Neural progenitor cell (in vitro differentiated cells): ENCODE measurements at regions not wholly inside any gene's neighbourhood (a gene's known extent, or its start where the extent isn't known, plus 50 kb on each side); places are given as distances from the start of the nearest gene placed in this dataset.

ENCODE experiments used
- DNase-seq: peaks from one replicate; pipeline ENCODE4 v3.0.0-alpha.2; 2016; ENCODE audit warnings: low spot score
- H2AFZ ChIP-seq: fragments of 200-600 bp; sonication (generic); replicated peaks from 2 replicates; pipeline ENCODE4 v1.6.1; 2016; ENCODE audit warnings: antibody characterized with exemption
- H3F3A ChIP-seq: fragments of 200-600 bp; sonication (generic); 2 replicates; pipeline ENCODE4 v1.6.1; 2016; ENCODE audit warnings: antibody characterized with exemption, low read depth
- H3K27ac ChIP-seq: fragments of 200-600 bp; sonication (generic); 2 replicates; pipeline ENCODE4 v1.5.1; 2016; ENCODE audit warnings: mild to moderate bottlenecking
- H3K27me3 ChIP-seq: fragments of 200-600 bp; sonication (generic); 2 replicates; pipeline ENCODE4 v1.6.1; 2016; ENCODE audit warnings: mild to moderate bottlenecking, moderate library complexity
- H3K36me3 ChIP-seq: fragments of 200-600 bp; sonication (generic); 2 replicates; pipeline ENCODE4 v1.5.1; 2016
- H3K4me1 ChIP-seq: fragments of 200-600 bp; sonication (generic); 2 replicates; pipeline ENCODE4 v1.6.1; 2016; ENCODE audit warnings: mixed run types
- H3K4me2 ChIP-seq: fragments of 200-600 bp; sonication (generic); 2 replicates; pipeline ENCODE4 v1.6.1; 2016
- H3K4me3 ChIP-seq: fragments of 200-600 bp; sonication (generic); 2 replicates; pipeline ENCODE4 v1.5.1; 2016
- H3K79me2 ChIP-seq: fragments of 200-600 bp; sonication (generic); 2 replicates; pipeline ENCODE4 v1.6.1; 2016; ENCODE audit warnings: low read depth
- H3K9ac ChIP-seq: fragments of 200-600 bp; sonication (generic); 2 replicates; pipeline ENCODE4 v1.6.1; 2016
- H3K9me3 ChIP-seq: fragments of 200-600 bp; sonication (generic); 2 replicates; pipeline ENCODE4 v1.5.1; 2016; ENCODE audit warnings: low read depth
- H4K20me1 ChIP-seq: fragments of 200-600 bp; sonication (generic); 2 replicates; pipeline ENCODE4 v1.6.1; 2016; ENCODE audit warnings: low read depth
- H3K27ac Mint-ChIP-seq: 3 replicates; pipeline ENCODE4 v1.8.0; 2021; ENCODE audit warnings: mixed read lengths
- H3K27me3 Mint-ChIP-seq: 2 replicates; pipeline ENCODE4 v1.8.0; 2022; ENCODE audit warnings: low read depth, mild to moderate bottlenecking, inconsistent platforms, moderate library complexity, mixed read lengths; ENCODE audit not compliant: insufficient read depth
- H3K36me3 Mint-ChIP-seq: 3 replicates; pipeline ENCODE4 v1.8.0; 2021; ENCODE audit warnings: mixed read lengths
- H3K4me1 Mint-ChIP-seq: 3 replicates; pipeline ENCODE4 v1.8.0; 2021; ENCODE audit warnings: mixed read lengths
- H3K4me3 Mint-ChIP-seq: 3 replicates; pipeline ENCODE4 v1.8.0; 2021; ENCODE audit warnings: mild to moderate bottlenecking, moderate library complexity, mixed read lengths
- H3K9me3 Mint-ChIP-seq: 3 replicates; pipeline ENCODE4 v1.8.0; 2020; ENCODE audit warnings: mixed read lengths
- CTCF ChIP-seq: fragments of 200-600 bp; sonication (generic); IDR thresholded peaks from 2 replicates; pipeline ENCODE4 v1.5.1; 2017; ENCODE audit warnings: antibody characterized with exemption, mild to moderate bottlenecking
- EZH2 ChIP-seq: fragments of 200-600 bp; sonication (generic); IDR thresholded peaks from 2 replicates; pipeline ENCODE4 v1.6.1; 2017; ENCODE audit warnings: antibody characterized with exemption, mild to moderate bottlenecking, moderate library complexity
- EZH2phosphoT487 ChIP-seq: fragments of 200-600 bp; sonication (generic); IDR thresholded peaks from 2 replicates; pipeline ENCODE4 v1.6.1; 2017; ENCODE audit warnings: antibody characterized with exemption

- no peaks in the 10 kb centered on the region for H4K20me1 ChIP-seq
- no peak overlapping the region for H3K4me3 ChIP-seq
- H3K27ac ChIP-seq = no peak overlapping the region
- H3K4me2 ChIP-seq = peak overlapping the region; percentile 30
- no peaks in the 10 kb centered on the region for H3K9me3 Mint-ChIP-seq
- no peaks in the 10 kb centered on the region for H3K4me1 Mint-ChIP-seq
- H3K4me1 ChIP-seq = peaks cover 12% of the 10 kb centered on the region
- H3K36me3 ChIP-seq = no peaks in the 10 kb centered on the region
- DNase-seq = peak; percentile 9
- no peaks in the 10 kb centered on the region for H3K79me2 ChIP-seq
- H3K36me3 Mint-ChIP-seq = no peaks in the 10 kb centered on the region
- H3K27ac Mint-ChIP-seq = no peak overlapping the region
- H2AFZ ChIP-seq = peak overlapping the region; percentile 51
- no peak overlapping the region for H3K9ac ChIP-seq
- no peak for TF ChIP-seq CTCF
- no peaks in the 10 kb centered on the region for H3K27me3 ChIP-seq
- no peaks in the 10 kb centered on the region for H3F3A ChIP-seq
- peaks cover 8% of the 10 kb centered on the region for H3K27me3 Mint-ChIP-seq
- no peaks in the 10 kb centered on the region for H3K9me3 ChIP-seq
- no peak overlapping the region for H3K4me3 Mint-ChIP-seq
Measured at GRCh38 chr15:86001200-86001599, 78.5 kb upstream of the AGBL1 start.

GRCh38 chr15:86002444-86002843, 77.2 kb upstream of the AGBL1 start:
- Histone ChIP-seq H3K9me3 (no peaks in the 10 kb centered on the region), H4K20me1 (no peaks in the 10 kb centered on the region), H3K27me3 (no peaks in the 10 kb centered on the region), H3K4me2 (no peak overlapping the region), H3F3A (no peaks in the 10 kb centered on the region), H3K36me3 (no peaks in the 10 kb centered on the region), H3K9ac (no peak overlapping the region), H3K79me2 (no peaks in the 10 kb centered on the region), H3K4me3 (no peak overlapping the region), H3K27ac (no peak overlapping the region), H2AFZ (no peak overlapping the region), H3K4me1 (peaks cover 12% of the 10 kb centered on the region)
- DNase-seq = no peak
- TF ChIP-seq EZH2 (no peak), EZH2phosphoT487 (no peak), CTCF (no peak)
- Mint-ChIP-seq H3K4me3 (no peak overlapping the region), H3K36me3 (no peaks in the 10 kb centered on the region), H3K27ac (no peak overlapping the region), H3K27me3 (peaks cover 5% of the 10 kb centered on the region), H3K4me1 (no peaks in the 10 kb centered on the region), H3K9me3 (no peaks in the 10 kb centered on the region)

- Histone ChIP-seq H3K79me2 (no peaks in the 10 kb centered on the region), H3K4me3 (no peak overlapping the region), H3K4me1 (peaks cover 12% of the 10 kb centered on the region), H3K4me2 (no peak overlapping the region), H3F3A (no peaks in the 10 kb centered on the region), H3K9me3 (no peaks in the 10 kb centered on the region), H3K36me3 (no peaks in the 10 kb centered on the region), H4K20me1 (no peaks in the 10 kb centered on the region), H3K9ac (no peak overlapping the region), H3K27ac (no peak overlapping the region), H3K27me3 (no peaks in the 10 kb centered on the region), H2AFZ (no peak overlapping the region)
- Mint-ChIP-seq H3K4me1 (no peaks in the 10 kb centered on the region), H3K4me3 (no peak overlapping the region), H3K27ac (no peak overlapping the region), H3K9me3 (no peaks in the 10 kb centered on the region), H3K27me3 (peaks cover 5% of the 10 kb centered on the region), H3K36me3 (no peaks in the 10 kb centered on the region)
- no peak for DNase-seq
- TF ChIP-seq EZH2 (no peak), CTCF (no peak), EZH2phosphoT487 (no peak)
Measured at GRCh38 chr15:86004061-86004460, 75.6 kb upstream of the AGBL1 start.

- H3K27ac Mint-ChIP-seq = no peak overlapping the region
- no peak overlapping the region for H3K4me3 Mint-ChIP-seq
- Histone ChIP-seq H3K9ac (no peak overlapping the region), H2AFZ (no peak overlapping the region), H4K20me1 (no peaks in the 10 kb centered on the region), H3K4me3 (no peak overlapping the region), H3K36me3 (no peaks in the 10 kb centered on the region), H3F3A (no peaks in the 10 kb centered on the region), H3K4me1 (peaks cover 5% of the 10 kb centered on the region), H3K27ac (no peak overlapping the region), H3K9me3 (no peaks in the 10 kb centered on the region), H3K4me2 (no peak overlapping the region), H3K27me3 (no peaks in the 10 kb centered on the region), H3K79me2 (no peaks in the 10 kb centered on the region)
- no peaks in the 10 kb centered on the region for H3K9me3 Mint-ChIP-seq
- peaks cover 4% of the 10 kb centered on the region for H3K4me1 Mint-ChIP-seq
- no peak for TF ChIP-seq EZH2phosphoT487
- TF ChIP-seq EZH2 = no peak
- no peak for TF ChIP-seq CTCF
- no peaks in the 10 kb centered on the region for H3K36me3 Mint-ChIP-seq
- peaks cover 4% of the 10 kb centered on the region for H3K27me3 Mint-ChIP-seq
- no peak for DNase-seq
Measured at GRCh38 chr15:86006546-86006945, 73.1 kb upstream of the AGBL1 start.
